Fibroblast of the conjunctiva (primary cell): ENCODE measurements at regions not wholly inside any gene's neighbourhood (a gene's known extent, or its start where the extent isn't known, plus 50 kb on each side); places are given as distances from the start of the nearest gene placed in this dataset.

Source experiments
- DNase-seq: peaks from one replicate; pipeline ENCODE4 v3.0.0-alpha.2; 2010; ENCODE audit warnings: low read depth

DNA sequence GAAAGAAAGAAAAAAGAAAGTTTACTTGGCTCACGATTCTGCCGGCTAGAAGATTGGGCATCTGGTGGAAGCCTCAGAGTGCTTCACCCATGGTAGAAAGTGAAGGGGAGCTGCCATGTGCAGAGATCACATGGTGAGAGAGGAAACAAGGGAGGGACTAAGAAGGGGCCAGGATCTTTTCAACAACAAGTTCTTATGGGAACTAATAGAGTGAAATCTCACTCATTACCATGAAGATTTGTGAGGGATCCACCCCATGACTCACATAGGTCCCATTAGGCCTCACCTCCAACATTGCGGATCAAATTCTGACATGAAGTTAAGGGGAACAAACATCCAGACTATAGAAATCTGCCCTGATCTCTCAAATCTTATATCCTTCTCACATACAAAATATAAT, 61.3 kb upstream of the UGT8 start:
- no peak for DNase-seq

DNA sequence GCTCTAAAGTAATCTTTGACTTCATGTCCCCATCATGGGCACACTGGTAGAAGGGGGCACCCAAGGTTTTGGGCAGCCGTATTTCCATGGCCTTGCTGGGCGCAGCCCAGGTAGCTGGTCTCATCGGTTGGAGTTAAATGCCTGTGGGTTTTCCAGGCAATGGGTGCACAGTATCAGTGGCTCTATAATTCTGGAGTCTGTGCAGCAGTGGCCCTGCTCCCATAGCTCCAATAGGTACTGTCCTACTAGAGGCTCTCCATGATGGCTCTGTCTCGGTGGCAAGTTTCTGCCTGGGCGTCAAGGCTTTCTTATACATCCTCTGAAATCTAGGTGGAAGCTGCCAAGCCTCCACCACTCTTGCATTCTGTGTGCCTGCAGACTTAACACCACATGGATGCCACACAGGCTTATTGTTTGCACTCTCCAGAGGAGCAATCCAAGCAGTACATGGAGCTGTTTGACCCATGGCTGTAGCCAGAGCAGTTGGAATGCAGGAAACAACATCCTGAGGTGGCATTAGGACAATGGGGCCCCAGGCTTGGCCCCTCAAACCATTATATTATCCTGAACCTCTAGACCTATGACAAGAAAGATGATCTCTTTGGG, 60.5 kb upstream of the UGT8 start:
- no peak for DNase-seq

DNA sequence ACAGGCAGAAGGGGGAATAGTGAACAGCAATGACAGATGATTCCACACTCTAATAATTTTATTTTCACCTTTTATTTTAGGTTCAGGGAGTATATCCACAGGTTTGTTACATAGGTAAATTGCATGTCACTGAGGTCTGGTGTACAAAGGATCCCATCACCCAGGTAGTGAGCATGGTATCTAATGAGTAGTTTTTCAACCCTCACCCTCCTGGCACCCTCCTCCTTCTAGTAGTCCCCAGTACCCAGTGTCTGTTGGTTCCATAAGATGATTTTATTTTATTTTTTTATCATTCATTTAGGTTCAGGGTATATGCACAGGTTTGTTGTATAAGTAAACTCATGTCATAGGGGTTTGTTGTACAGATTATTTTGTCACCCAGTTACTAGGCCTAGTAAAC, 58.6 kb upstream of the UGT8 start:
- DNase-seq: no peak

DNA sequence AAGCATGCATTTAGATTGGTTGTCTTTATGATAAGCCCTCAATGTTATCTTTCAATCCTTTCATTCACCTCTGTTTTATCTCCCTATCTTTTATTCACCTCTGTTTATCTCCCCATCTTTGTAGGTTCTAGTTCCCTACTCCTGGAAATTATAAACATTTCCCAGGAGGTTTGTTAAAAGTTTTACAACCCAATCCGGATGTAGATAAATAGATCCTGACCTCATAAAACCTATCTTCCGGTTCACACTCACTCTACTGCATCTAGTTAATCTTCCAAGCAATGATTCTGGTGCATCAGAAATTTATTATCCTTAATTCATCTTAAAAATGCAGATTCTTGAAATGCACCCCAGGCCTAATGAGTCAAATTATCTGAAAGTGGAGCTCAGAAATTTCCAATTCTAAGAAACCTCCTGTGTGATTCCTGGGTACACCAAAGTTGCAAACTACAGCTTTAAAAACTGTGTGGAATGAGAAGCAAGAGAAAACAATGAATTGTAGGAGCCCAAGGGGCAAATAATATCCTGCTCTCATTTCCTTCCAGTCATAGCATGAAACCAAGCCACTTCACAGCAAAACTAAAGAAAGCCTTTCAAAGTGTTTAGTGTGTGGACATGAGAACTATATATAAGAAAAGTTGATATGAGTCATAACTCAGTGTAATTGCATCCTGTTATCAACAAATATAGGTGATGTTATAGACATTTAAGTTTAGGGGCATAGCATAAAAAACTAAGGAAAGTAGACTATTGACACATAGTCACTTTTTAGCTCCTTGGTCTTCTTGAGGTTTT, 51.1 kb upstream of the UGT8 start:
- DNase-seq: no peak
